DND-41 (cell line): ENCODE measurements at regions not wholly inside any gene's neighbourhood (a gene's known extent, or its start where the extent isn't known, plus 50 kb on each side); places are given as distances from the start of the nearest gene placed in this dataset.

Experiments used
- ATAC-seq: fragments of 200-7000 bp; cut with Tn5 transposase; 3 replicates; pipeline ENCODE4 v1.9.1; 2021; ENCODE audit warnings: low read depth; ENCODE audit not compliant: insufficient read depth
- DNase-seq: peaks from one replicate; pipeline ENCODE4 v3.0.0-alpha.2; 2020
- H2AFZ ChIP-seq: 2 replicates; pipeline ENCODE4 v1.6.0; 2012; ENCODE audit warnings: low read depth, low read length
- H3K27ac ChIP-seq: 2 replicates; pipeline ENCODE4 v1.5.1; 2012; ENCODE audit warnings: low read length, inconsistent platforms
- H3K27me3 ChIP-seq: fragments of 200-600 bp; sonication (generic); 2 replicates; pipeline ENCODE4 v1.6.0; 2012; ENCODE audit warnings: low read length, mild to moderate bottlenecking, inconsistent platforms; ENCODE audit not compliant: insufficient read depth, poor library complexity
- H3K36me3 ChIP-seq: 2 replicates; pipeline ENCODE4 v1.5.1; 2012; ENCODE audit warnings: low read length, inconsistent platforms; ENCODE audit not compliant: insufficient read depth
- H3K4me1 ChIP-seq: 2 replicates; pipeline ENCODE4 v1.5.1; 2012; ENCODE audit warnings: mild to moderate bottlenecking, low read length; ENCODE audit not compliant: insufficient read depth
- H3K4me2 ChIP-seq: 2 replicates; pipeline ENCODE4 v1.6.0; 2012; ENCODE audit warnings: mild to moderate bottlenecking, moderate library complexity, low read length, inconsistent platforms; ENCODE audit not compliant: insufficient read depth
- H3K4me3 ChIP-seq, 2 experiments: fragments of 200-600 bp in 1 of 2; shearing (Covaris generic) in 1 of 2; 2 replicates each; pipeline ENCODE4 v1.5.1; 2012 to 2016; ENCODE audit warnings: inconsistent platforms in 2 of 2, low read length in 2 of 2, mild to moderate bottlenecking in 2 of 2, low read depth in 1 of 2, moderate library complexity in 1 of 2
- H3K79me2 ChIP-seq: 2 replicates; pipeline ENCODE4 v1.6.0; 2012; ENCODE audit warnings: low read length, inconsistent platforms; ENCODE audit not compliant: insufficient read depth
- H3K9ac ChIP-seq: 2 replicates; pipeline ENCODE4 v1.6.0; 2012; ENCODE audit warnings: low read depth, mild to moderate bottlenecking, inconsistent platforms, low read length, moderate library complexity
- H3K9me3 ChIP-seq: 2 replicates; pipeline ENCODE4 v1.5.1; 2012; ENCODE audit warnings: low read length, moderate library complexity, mild to moderate bottlenecking, inconsistent platforms; ENCODE audit not compliant: insufficient read depth, severe bottlenecking
- H4K20me1 ChIP-seq: 2 replicates; pipeline ENCODE4 v1.6.0; 2012; ENCODE audit warnings: low read length; ENCODE audit not compliant: insufficient read depth
- CTCF ChIP-seq: IDR thresholded peaks from 2 replicates; pipeline ENCODE4 v1.5.1; 2012; ENCODE audit warnings: borderline replicate concordance, low read length, moderate library complexity, mild to moderate bottlenecking; ENCODE audit not compliant: poor library complexity, severe bottlenecking; ENCODE audit errors: extremely low read depth
- EZH2 ChIP-seq: IDR thresholded peaks from 3 replicates; pipeline ENCODE4 v1.6.1; 2012; ENCODE audit warnings: borderline replicate concordance, low read depth, mild to moderate bottlenecking, moderate library complexity, low read length, inconsistent platforms; ENCODE audit not compliant: severe bottlenecking

- H3K79me2 ChIP-seq: no peaks in the 10 kb centered on the region
- no peak for DNase-seq
- no peak overlapping the region for H3K4me2 ChIP-seq
- H3K36me3 ChIP-seq: no peaks in the 10 kb centered on the region
- no peaks in the 10 kb centered on the region for H4K20me1 ChIP-seq
- H3K4me3 ChIP-seq: no peak overlapping the region
- H3K9ac ChIP-seq: no peak overlapping the region
- no peak overlapping the region for H2AFZ ChIP-seq
- no peaks in the 10 kb centered on the region for H3K9me3 ChIP-seq
- no peak overlapping the region for H3K27ac ChIP-seq
- peaks cover 17% of the 10 kb centered on the region for H3K4me1 ChIP-seq
- no peak for TF ChIP-seq EZH2
- TF ChIP-seq CTCF: no peak
- ATAC-seq: no peak
- H3K27me3 ChIP-seq: no peaks in the 10 kb centered on the region
These were observed 51.0 kb upstream of the RCBTB2 start for GRCh38 chr13:48583859-48584311.

GRCh38 chr13:48585456-48585840 lies 52.6 kb upstream of the RCBTB2 start:
- Histone ChIP-seq H3K79me2 (no peaks in the 10 kb centered on the region), H2AFZ (no peak overlapping the region), H3K9ac (no peak overlapping the region), H4K20me1 (no peaks in the 10 kb centered on the region), H3K4me3 (no peak overlapping the region), H3K4me2 (no peak overlapping the region), H3K4me1 (peaks cover 2% of the 10 kb centered on the region; the same call in 1 of the 2 replicates), H3K36me3 (no peaks in the 10 kb centered on the region), H3K27ac (no peak overlapping the region), H3K27me3 (no peaks in the 10 kb centered on the region), H3K9me3 (no peaks in the 10 kb centered on the region)
- DNase-seq (no peak), ATAC-seq (peak; percentile 71)
- no peak for TF ChIP-seq CTCF
- no peak for TF ChIP-seq EZH2

- TF ChIP-seq EZH2: no peak
- Histone ChIP-seq H4K20me1 (no peaks in the 10 kb centered on the region), H3K79me2 (no peaks in the 10 kb centered on the region), H3K9ac (no peak overlapping the region), H3K36me3 (no peaks in the 10 kb centered on the region), H3K9me3 (no peaks in the 10 kb centered on the region), H2AFZ (peak overlapping the region; percentile 33; the same call in 1 of the 2 replicates), H3K27me3 (no peaks in the 10 kb centered on the region), H3K27ac (no peak overlapping the region), H3K4me2 (no peak overlapping the region), H3K4me1 (no peaks in the 10 kb centered on the region), H3K4me3 (no peak overlapping the region)
- ATAC-seq (no peak), DNase-seq (no peak)
These were observed 53.8 kb upstream of the RCBTB2 start for GRCh38 chr13:48586591-48587103.

- Histone ChIP-seq H3K4me2 (no peak overlapping the region), H4K20me1 (no peaks in the 10 kb centered on the region), H3K27ac (no peak overlapping the region), H3K79me2 (no peaks in the 10 kb centered on the region), H3K27me3 (no peaks in the 10 kb centered on the region), H3K9me3 (no peaks in the 10 kb centered on the region), H2AFZ (no peak overlapping the region), H3K4me3 (no peak overlapping the region), H3K9ac (no peak overlapping the region), H3K4me1 (no peaks in the 10 kb centered on the region), H3K36me3 (no peaks in the 10 kb centered on the region)
- TF ChIP-seq EZH2: no peak
- TF ChIP-seq CTCF: no peak
- no peak for ATAC-seq
- DNase-seq: no peak
These were observed 55.2 kb upstream of the RCBTB2 start for GRCh38 chr13:48588120-48588519.
